HL-60/S4 (cell line): ENCODE measurements at regions not wholly inside any gene's neighbourhood (a gene's known extent, or its start where the extent isn't known, plus 50 kb on each side); places are given as distances from the start of the nearest gene placed in this dataset.

Experiments
- in situ Hi-C: fragments of 300-500 bp; cut with MboI; formaldehyde crosslinking; loops from 2 replicates; pipeline ENCODE4 v1.14.3; 2022; ENCODE audit warnings: low sequenced_read_pairs

GRCh38 chr12:104399740-104400612, 56.8 kb upstream of the CHST11 start:
- in situ Hi-C loops: loop anchor here (25.0 kb wide), 1 partner anchor 462 kb away; no protein-coding TSS in a partner anchor

- in situ Hi-C loops: no loop called here
Measured at GRCh38 chr12:104402630-104403029, 54.1 kb upstream of the CHST11 start.

- in situ Hi-C loops: no loop called here
Measured at GRCh38 chr12:104404781-104405180, 52.0 kb upstream of the CHST11 start.

DNA sequence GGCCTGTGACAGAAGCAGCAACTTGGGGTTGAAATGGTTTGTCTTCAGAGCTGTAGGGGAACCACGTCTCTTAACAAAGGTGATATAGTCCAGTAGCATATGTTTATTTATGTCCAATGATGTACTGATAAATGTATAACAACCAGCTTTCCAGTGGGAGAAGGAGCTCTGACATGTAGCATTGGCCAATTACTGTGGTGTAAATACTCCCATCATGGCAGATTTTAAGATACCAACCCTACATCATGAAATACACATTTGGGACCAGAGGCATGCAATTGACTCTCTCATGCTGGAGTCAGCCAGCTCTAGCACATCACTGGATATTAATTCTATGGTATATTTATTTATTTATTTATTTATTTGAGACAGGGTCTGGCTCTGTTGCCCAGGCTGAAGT, 50.6 kb upstream of the CHST11 start:
- in situ Hi-C loops: no loop called here
